ENCODE measurements at regions not wholly inside any gene's neighbourhood (a gene's known extent, or its start where the extent isn't known, plus 50 kb on each side); places are given as distances from the start of the nearest gene placed in this dataset.

- no peak for DNase-seq
Measured at GRCh38 chr7:46391231-46392201, 470.4 kb upstream of the IGFBP3 start.

GRCh38 chr7:46390042-46390441 is 469.0 kb upstream of the IGFBP3 start:
- DNase-seq = no peak

- no peak for DNase-seq
Measured at GRCh38 chr7:46389146-46389545, 468.1 kb upstream of the IGFBP3 start.

- no peak for DNase-seq
Measured at GRCh38 chr7:46387646-46388045, 466.6 kb upstream of the IGFBP3 start.

- no peak for DNase-seq
Measured at GRCh38 chr7:46386428-46387399, 465.6 kb upstream of the IGFBP3 start.

- DNase-seq = no peak
Measured at GRCh38 chr7:46385662-46386309, 464.7 kb upstream of the IGFBP3 start.

GRCh38 chr7:46383605-46384004 is 462.5 kb upstream of the IGFBP3 start:
- no peak for DNase-seq

GRCh38 chr7:46369933-46370654 is 449.0 kb upstream of the IGFBP3 start:
- no peak for DNase-seq

GRCh38 chr7:46368871-46369270 is 447.8 kb upstream of the IGFBP3 start:
- DNase-seq = no peak

- no peak for DNase-seq
Measured at GRCh38 chr7:46366526-46366925, 445.5 kb upstream of the IGFBP3 start.

GRCh38 chr7:46363688-46364087 is 442.6 kb upstream of the IGFBP3 start:
- DNase-seq = no peak

- DNase-seq = no peak
Measured at GRCh38 chr7:46360811-46361210, 439.7 kb upstream of the IGFBP3 start.

- no peak for DNase-seq
Measured at GRCh38 chr7:46360296-46360695, 439.2 kb upstream of the IGFBP3 start.

GRCh38 chr7:46357851-46358250 is 436.8 kb upstream of the IGFBP3 start:
- no peak for DNase-seq

- DNase-seq = no peak
Measured at GRCh38 chr7:46357290-46357689, 436.2 kb upstream of the IGFBP3 start.

GRCh38 chr7:46356371-46356770 is 435.3 kb upstream of the IGFBP3 start:
- no peak for DNase-seq

GRCh38 chr7:46355331-46355730 is 434.3 kb upstream of the IGFBP3 start:
- no peak for DNase-seq

GRCh38 chr7:46352004-46352954 is 431.2 kb upstream of the IGFBP3 start:
- DNase-seq = peak in 1 of 2 donors; percentile 13

GRCh38 chr7:46349490-46349889 is 428.4 kb upstream of the IGFBP3 start:
- no peak for DNase-seq

GRCh38 chr7:46344533-46344932 is 423.5 kb upstream of the IGFBP3 start:
- no peak for DNase-seq

- DNase-seq = no peak
Measured at GRCh38 chr7:46343802-46344201, 422.7 kb upstream of the IGFBP3 start.
